Fibroblast of pulmonary artery (primary cell): ENCODE measurements at regions not wholly inside any gene's neighbourhood (a gene's known extent, or its start where the extent isn't known, plus 50 kb on each side); places are given as distances from the start of the nearest gene placed in this dataset.

Source experiments
- DNase-seq: peaks from one replicate; pipeline ENCODE4 v3.0.0-alpha.2; 2010; ENCODE audit warnings: low read depth
- H3K4me3 ChIP-seq: replicated peaks from 2 replicates; pipeline ENCODE4 v1.5.1; 2011; ENCODE audit warnings: low read depth, mild to moderate bottlenecking, control low read depth, low read length, moderate library complexity
- TF ChIP-seq, protein P1 (sequence below): IDR thresholded peaks from 2 replicates; pipeline ENCODE4 v1.5.1; 2011; ENCODE audit warnings: mild to moderate bottlenecking, control low read depth, low read length, inconsistent platforms; ENCODE audit errors: missing control alignments

- TF ChIP-seq, protein P1, sequence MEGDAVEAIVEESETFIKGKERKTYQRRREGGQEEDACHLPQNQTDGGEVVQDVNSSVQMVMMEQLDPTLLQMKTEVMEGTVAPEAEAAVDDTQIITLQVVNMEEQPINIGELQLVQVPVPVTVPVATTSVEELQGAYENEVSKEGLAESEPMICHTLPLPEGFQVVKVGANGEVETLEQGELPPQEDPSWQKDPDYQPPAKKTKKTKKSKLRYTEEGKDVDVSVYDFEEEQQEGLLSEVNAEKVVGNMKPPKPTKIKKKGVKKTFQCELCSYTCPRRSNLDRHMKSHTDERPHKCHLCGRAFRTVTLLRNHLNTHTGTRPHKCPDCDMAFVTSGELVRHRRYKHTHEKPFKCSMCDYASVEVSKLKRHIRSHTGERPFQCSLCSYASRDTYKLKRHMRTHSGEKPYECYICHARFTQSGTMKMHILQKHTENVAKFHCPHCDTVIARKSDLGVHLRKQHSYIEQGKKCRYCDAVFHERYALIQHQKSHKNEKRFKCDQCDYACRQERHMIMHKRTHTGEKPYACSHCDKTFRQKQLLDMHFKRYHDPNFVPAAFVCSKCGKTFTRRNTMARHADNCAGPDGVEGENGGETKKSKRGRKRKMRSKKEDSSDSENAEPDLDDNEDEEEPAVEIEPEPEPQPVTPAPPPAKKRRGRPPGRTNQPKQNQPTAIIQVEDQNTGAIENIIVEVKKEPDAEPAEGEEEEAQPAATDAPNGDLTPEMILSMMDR, result no peak
- H3K4me3 ChIP-seq, result no peak overlapping the region
- no peak for DNase-seq
These were observed 68.6 kb upstream of the IMMP2L start for GRCh38 chr7:111630862-111631261.

- DNase-seq, result no peak
- TF ChIP-seq, protein P1, result no peak
- H3K4me3 ChIP-seq, result no peak overlapping the region
These were observed 59.8 kb upstream of the IMMP2L start for GRCh38 chr7:111622084-111622483.
